Suppressor macrophage treated with lipopolysaccharide for 1 hour (primary cell): ENCODE measurements at regions not wholly inside any gene's neighbourhood (a gene's known extent, or its start where the extent isn't known, plus 50 kb on each side); places are given as distances from the start of the nearest gene placed in this dataset.

ENCODE experiments used
- DNase-seq, 3 donors: peaks; one replicate each; pipeline ENCODE4 v3.0.0-alpha.2; 2020 to 2022

DNA sequence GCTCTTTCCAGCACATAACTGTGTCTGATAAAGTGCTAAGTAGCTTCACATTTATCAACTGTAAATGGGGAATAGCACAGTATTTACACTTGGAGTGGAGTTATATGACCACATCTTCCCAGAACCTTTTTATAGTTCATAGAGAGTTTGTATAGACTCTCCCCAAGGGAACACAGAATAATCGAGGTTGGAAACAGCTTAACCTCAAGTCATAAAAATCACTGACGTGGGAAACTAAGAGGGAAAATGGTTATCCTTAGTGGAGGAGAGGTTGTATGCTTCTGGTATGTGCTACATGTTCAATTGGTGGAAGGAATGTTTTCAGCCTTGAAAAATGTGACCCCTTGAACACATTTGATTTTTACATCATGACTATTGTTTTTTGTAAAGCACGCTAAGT lies 167.9 kb upstream of the KIAA1217 start:
- DNase-seq = no peak

DNA sequence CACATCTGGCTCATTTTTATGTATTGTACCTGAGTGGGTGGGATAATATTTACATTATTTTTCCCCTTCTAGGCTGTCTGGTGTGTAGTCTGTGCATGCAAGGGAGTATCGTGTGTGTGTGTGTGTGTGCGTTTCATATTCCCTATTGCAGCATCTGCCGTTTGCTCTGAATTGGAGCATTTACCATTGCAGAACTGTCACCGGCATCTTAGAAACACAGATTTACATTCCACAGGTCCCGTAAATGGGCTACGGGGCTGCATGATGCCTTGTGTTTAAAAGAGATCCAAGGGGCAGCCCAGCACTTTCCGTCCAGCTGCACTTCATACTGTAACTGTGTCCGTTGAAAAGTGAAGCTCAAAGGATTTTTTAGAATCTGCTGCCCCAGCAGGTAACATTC lies 167.1 kb upstream of the KIAA1217 start:
- DNase-seq = no peak

DNA sequence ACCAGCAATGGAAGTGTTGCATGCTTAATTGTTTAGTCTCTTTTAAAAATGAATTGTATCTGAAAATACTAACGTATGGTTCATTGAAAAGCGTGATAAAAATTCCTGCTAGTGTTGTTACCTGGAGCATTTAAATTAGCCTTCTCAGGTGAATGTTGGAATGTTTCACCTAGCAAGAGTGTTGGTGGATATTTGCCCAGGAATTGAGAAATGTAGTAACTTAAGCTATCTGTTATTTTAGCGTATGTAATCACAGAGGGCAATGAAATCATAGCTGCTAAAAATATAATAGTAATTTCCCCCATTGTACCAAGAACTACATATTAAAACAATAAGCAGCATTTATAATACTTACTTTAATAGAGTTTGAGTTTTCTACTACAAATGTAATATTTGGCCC lies 166.1 kb upstream of the KIAA1217 start:
- DNase-seq = no peak

DNA sequence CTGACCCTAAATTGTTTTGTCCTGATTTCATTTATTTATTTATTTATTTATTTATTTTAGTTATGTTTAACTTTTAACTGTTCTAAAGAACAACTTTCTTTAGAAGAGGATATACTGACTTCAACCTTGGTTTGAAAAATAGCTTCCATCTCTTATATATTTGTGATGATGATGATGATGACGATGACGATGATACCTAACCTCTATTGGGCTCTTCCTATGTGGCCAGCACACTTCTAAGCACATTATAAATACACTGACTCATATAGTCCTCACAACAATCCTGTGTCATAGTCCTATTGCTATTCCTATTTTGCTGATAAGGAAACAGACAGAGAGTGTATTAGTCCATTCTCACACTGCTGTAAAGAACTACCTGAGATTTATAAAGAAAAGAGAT lies 162.9 kb upstream of the KIAA1217 start:
- no peak for DNase-seq

DNA sequence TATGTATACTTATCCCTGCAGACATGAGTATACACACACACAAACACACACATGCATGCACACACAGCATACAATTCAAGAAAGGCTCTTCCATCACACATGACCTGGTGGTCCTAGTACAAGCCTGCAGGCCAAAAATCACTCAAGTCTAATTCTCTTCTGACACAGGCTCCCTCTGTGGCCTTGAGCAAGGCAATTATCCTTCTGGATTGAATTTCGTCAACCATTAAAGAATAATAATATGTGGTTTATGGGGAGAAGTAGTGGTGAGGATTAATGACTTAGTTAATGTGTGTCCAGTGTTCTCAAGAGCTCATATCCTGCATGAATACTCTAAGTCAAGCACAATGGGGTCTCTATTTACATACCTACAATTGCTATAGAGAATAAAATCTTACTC lies 161.8 kb upstream of the KIAA1217 start:
- DNase-seq = no peak

DNA sequence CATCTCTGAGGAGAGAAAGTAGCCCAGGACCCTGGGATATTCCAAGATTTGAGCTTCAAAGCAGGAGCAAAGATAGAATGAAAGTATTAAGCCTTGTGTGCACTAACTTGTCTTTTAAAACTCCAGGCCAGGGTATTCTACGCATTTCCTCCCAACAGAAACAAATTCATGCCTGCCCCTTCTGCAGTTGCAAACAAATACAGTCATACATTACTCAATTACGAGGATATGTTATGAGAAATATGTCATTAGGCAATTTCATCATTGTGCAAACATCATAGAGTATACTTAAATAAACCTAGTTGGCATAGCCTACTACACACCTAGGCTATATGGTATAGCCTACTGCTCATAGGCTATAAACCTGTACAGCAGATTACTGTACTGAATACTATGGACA lies 154.5 kb upstream of the KIAA1217 start:
- DNase-seq = no peak

DNA sequence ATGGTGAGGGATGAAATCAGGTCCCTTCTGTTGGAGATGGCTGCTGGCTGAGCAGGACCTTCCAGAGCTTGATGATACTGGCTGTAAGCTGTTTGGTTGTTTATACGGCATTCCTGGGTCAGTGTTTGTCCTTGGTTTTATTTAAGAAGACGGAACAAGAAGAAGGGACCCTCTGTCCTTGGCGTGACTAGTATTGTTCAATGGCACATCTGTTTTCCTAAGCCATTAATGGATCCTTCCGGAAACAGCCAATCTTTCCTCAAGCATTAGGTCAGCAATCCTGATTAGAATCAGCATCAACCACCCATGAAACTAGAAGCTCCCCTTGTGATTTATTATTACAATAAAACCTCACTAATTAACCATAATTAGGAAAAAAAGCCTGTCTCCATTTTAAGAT lies 128.7 kb upstream of the KIAA1217 start:
- DNase-seq = no peak

DNA sequence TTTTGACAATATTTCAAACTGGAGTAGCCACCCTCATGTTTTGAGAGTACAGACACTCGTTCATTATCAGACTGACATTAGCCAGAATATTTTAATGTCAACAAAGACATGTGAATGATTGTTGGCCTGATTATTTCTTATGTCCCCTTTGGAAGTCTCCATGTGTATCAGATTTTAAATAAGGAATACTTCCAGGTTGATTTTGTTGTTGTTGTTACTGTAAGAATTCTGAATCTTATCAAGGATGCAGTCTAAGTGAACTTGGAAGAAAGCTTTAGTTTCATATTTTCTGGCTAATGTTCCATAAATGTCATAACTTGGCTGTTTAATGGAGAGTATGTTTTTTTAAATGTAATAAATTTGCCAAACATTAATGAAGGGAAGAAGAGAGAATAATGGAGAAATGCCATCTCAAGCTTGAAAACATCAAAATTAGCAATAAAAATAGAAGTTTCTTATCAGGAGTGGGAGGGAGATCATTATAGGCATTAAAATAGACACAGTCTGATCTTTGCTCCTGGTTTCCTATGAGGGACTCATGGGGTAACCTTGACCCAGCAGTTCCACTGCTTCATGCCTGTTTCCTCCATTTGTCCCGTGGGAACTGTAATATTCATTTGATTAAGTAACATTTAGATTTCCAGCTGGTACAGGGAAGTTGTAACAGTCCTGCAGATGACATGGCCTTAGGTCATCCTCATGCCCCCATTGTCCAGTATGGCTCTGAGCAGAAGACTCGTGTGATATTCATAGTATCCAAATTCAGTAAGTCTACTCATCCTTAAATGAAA lies 122.4 kb upstream of the KIAA1217 start:
- DNase-seq = no peak

DNA sequence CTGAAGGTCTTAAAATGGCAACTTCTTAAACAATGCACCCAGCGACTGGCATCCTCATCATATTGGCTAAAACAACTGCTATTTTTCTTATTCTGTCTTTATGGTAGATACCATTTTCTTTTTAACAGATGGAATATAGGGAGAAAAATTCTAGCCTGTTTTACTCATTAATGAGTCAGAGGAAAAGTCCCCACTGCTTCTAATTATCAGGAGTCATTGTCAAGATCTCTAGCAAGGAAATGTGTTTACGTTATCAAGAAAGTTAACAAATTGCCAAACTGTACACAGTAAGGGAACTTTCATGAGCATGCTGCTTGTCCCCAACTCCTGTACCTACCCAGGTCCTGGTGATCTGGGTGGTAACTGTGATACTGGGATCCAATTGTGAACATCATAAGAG lies 117.7 kb upstream of the KIAA1217 start:
- DNase-seq = no peak

DNA sequence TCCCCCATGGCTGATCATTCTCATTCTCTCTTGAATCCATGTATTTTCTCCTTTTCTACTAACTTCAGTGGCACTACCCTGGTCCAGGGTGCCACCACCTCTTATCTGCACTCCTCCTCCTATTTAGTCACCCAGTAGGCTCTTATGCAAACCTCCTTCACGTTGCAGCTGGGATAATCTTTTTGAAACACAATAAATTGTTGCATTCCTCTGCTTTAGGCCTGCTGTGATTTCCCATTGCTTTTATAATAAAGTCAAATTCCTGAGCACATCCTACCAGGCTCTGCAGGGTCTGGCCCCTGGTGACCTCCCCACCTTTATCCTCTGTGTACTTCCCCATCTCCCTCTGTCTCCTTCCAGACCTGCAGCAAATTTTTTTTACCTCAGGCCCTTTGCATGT lies 112.7 kb upstream of the KIAA1217 start:
- DNase-seq = no peak

DNA sequence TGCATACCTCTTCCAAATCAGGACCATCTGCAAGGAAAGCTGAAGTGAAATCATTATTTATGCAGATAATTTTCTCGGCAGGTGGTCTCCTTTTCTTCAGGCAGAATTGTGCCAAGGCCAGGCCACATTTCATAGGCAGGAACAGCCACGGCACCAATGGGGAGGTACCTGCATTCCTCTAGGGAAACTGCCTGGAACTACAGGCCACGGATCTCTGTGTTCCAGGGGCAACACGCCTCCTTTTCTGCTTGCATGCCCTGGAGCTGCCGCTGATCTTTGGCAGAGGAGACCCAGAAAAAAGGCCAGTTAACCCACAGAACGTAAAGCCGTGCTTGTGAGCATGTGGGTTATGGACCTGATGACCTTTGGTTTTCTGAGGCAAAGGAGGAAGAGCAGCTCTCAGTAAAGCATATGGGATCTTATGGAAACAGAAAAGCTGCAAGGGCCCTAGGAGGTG lies 111.2 kb upstream of the KIAA1217 start:
- DNase-seq = no peak

DNA sequence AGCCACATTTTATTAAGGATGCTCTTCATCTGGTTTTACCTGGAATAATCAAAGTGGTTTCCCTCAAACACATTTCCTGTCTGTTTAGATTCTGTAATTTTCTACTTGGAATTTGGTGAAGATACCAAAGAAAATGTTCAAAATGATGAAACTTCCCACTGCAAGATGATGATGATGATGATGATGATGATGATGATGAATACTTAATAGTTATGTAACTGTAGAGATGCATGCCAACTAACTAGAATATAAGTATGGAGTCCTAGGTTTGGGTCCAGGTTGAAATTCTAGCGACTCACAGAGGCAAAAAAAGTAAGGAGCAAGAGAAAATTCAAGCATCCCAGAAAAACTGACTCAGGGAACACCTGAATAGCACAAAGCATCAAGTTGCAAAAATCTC lies 104.0 kb upstream of the KIAA1217 start:
- no peak for DNase-seq

DNA sequence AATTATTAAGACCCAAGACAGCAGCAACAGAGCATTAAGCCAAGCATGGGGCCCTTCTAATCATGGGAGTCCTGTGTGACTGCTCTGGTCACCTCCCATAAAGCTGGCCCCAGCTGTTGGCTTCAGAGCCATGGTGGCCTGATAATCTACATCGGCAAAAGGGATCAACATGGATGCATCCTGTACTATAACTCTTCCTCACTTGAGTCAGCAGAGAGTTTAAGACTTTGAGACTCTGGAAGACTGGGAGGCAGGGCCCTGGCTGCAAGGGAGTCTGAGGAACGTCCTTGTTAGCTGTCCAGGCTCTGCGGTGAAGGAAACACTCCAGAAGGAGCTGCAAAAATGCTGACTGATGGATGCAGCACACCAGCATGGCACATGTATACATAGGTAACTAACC lies 95.0 kb upstream of the KIAA1217 start:
- DNase-seq = no peak

DNA sequence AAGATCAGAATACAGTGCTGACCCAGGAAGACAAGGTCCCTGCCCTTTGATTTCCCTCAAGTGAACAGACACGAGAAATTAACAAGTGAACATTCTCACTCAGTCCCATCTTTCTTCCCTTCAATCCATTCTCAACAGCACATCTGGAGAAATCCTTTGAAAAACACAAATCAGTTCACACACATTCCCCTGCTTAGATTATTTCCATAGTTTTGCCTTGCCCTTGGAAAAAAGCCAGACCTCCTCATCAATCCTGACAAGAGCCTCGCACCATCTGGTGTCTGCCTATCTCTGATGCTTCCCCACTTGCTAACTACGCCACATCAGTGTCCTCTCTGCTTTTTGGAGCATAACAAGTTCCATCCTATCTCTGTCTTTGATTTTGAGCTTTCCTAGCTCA lies 94.4 kb upstream of the KIAA1217 start:
- DNase-seq = no peak

DNA sequence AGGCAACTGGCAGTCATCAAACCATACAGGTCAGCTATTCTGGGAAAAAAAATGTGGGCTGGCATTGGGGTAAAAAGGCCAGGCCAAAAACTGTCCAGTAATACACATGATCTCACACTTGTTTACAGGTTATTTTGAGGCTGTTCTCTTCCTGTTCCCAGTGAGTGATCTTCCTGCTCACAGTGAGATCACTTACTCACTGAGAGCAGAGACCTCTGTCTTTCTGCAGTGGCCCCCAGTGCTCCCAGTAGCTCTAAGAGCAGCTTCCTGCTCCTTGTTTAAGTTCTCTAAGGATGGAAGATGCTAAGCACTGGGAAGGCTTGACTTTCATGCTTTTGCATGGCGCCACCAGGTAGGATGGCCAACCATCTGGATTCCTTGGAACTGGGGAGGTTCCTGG lies 93.5 kb upstream of the KIAA1217 start:
- DNase-seq = no peak

DNA sequence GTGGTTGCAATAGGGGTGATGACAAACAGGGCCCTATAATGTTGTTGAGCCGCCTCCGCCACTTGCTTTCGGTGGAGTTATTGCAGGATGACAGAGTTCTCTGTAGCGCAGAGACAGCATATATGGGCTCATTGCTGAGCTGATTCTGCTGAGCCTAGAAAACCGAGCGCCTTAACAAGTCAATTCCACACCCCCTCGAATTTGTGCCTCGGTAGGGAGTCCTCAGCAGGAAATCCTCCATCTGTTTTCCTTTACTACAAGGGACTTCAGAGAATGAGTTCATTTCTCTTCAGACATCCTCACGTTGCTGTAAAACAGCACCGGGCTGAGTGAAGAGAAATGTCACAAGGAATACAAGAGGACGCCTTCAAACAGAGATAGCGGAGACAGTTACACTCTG lies 90.7 kb upstream of the KIAA1217 start:
- no peak for DNase-seq

DNA sequence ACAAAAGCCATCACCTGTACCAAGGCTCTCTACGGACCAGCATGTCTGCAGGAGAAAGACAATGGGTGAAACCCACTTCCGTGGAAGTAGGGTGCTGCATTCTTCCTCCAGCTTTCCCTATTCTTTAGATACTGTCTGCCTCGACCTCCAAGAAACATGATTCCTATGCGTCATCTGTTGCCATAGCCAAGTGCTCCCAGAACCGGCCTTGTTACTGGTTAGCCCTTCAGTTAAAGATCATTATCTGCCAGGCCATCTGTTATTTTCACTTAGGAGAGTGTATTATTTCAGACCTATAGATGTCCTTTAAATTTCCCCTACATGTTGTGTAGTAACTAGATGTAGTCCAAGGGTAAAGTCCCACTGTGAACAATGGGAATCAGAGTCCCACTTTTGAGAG lies 89.0 kb upstream of the KIAA1217 start:
- no peak for DNase-seq

DNA sequence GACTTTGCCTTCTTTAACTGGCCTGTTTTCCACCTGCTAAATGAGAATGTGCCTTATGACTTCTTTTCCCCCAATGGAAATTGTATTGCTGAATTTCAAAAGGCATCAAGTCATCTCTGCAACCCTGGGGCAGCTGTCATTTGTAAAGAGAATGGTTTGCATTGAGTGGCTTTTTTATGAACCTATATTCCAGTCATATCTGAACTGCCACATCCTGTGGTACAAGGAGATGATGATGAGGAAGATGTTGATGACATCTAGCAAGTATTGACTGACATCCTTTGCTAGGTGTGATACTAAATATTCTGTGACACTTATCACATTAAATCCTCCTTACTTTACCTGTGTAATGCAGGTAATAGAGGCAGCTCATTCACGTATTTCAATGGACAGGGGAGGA lies 88.3 kb upstream of the KIAA1217 start:
- DNase-seq = no peak

DNA sequence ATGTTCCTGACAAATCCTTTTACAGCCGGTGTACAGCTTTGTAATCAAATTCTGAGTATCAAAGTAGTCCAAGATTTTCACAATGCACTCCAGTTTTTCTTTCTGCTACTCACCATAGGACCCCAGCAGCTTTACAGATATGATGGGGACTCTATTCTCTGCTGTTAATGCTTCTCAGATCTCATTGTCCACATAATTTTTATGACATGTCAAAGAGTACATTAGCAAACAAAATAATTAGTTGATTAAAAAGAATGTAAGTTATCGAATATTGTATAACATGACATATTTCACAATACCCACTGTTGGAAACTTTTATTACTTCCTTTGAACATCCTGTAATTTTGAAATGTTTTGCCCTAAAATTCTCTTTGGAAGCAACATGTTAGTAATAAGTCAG lies 81.4 kb upstream of the KIAA1217 start:
- DNase-seq = no peak

DNA sequence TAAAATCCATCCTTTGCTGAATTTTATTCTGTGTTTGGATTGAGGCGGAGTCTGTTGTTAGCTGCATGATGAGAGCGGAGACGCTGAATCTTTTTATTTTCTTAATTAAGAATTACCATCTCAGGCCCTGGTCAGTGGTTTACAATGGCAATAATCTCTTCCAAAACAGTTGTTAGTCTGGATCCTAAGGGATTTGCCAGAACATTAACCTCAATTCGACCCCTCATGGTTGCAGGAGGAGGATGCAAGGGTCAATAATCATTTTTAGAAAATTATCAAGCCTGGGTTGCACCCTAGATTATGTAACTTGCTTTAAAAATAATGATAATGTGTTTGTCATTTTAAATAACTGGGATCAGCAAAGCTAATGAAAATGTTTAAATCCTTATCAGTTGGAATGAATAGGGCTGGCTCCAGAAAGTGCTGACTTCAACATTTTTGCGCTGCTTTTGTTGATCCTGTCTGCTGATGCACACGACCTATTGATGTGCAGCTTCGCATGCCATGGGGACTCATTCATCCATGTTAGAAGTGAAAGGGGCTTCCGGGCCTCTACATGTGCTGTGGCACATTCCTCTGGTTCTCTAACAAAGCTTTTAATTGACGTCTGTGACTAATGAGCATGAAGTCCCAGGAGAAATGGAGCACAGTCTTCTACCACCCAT lies 80.7 kb upstream of the KIAA1217 start:
- DNase-seq = no peak

DNA sequence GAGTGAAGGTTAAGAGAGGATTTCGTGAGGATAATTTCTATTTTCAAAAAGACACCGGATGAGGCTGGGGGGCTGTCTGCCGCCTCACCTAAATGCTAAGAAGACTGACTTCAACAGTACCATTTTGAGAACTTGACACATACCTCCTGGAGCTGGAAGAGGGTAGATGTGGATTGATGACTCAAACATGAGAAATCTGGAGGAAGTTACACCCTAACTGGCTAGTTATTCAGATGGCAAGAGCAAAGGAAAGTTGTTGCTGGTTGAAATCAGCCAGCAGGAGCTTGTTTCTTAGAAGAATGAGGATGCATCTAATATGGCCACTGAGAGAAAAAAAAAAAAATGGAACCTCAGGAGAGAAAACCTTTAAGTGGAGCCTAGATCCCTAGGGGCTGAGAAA lies 76.2 kb upstream of the KIAA1217 start:
- DNase-seq = no peak

DNA sequence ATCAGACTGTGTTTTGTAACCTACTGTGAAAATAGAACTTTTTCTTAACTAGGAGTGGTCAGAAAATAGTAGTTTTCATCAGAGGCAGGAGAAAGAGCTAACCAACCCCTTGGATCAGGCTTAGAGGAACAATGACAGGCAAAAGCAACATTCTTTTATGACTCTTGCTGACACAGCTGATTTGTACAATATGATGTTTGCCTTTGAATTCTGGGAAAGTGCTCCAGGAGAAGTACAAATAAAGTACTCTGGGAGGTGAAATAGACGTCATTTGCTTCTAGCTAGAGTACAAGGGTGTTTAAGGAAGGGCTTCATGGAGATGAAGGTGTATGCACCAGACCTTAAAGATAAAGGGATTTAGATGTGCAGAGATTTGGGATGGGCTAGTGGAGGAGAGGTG lies 75.1 kb upstream of the KIAA1217 start:
- no peak for DNase-seq

DNA sequence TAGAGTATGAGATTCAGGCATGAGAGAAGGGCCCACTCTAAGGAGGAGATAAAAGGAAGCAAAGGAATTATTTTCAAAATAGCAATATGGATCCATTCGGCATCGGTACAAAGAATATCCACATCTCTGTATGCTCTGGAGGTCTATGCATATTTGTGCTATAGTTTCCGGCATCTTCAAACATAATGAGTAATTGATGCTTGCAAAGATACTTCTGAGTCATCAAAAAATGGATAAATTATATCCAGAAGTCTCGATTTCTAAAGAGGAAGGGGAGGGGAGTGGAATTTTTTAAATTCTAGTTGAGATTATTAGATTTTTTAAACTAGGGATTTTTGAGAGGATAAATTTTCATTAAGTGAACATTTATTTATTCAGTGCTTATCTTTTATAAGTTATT lies 72.9 kb upstream of the KIAA1217 start:
- no peak for DNase-seq

DNA sequence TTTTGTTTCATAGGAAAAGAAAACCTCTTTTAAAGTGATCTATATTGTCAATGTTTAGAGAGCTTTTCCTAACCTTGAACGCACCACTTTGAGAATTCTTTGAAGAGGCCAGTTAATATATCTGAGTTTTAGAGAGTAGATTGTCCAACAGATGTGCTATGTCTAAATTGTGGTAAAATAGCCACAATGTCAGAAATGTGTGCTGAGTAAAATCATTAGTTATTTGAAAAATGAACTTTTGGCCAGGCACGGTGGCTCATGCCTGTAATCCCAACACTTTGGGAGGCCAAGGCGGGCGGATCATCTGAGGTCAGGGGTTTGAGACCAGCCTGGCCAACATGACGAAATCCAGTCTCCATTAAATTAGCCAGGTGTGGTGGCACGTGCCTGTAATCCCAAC lies 61.6 kb upstream of the KIAA1217 start:
- DNase-seq = no peak

DNA sequence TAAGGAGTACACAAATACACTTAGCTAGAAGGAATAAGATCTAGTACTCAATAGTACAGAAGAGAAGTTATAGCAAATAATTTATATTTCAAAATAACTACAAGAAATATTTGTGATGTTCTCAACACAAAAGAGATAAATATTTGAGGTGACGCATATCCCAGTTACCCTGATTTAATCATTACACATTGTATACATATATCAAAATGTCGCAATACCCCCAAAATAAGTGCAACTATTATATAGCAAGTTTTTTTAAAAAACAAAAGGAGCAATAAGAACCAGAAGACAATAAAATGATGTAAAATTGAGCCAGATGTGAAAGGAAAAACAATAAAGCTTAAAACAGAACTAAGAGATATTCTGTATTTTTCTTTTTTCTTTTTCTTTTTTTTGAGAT lies 59.3 kb upstream of the KIAA1217 start:
- no peak for DNase-seq
